GM21390 (cell line): ENCODE measurements at regions not wholly inside any gene's neighbourhood (a gene's known extent, or its start where the extent isn't known, plus 50 kb on each side); places are given as distances from the start of the nearest gene placed in this dataset.
"Not testable (repeated sequence)": the region's sequence is repeated elsewhere in the genome, so short reads cannot be mapped to it uniquely, and the experiment has no call there.

Experiments
- ATAC-seq: cut with Tn5 transposase; IDR thresholded peaks from one replicate; pipeline ENCODE4 v1.9.1; 2021; ENCODE audit not compliant: unreplicated experiment

- ATAC-seq = not testable (repeated sequence)
These were observed 1716.9 kb downstream of the SI start for GRCh38 chr3:163361357-163361878.

- ATAC-seq = no peak
These were observed 1730.4 kb downstream of the SI start for GRCh38 chr3:163347944-163348343.

GRCh38 chr3:163335429-163335828 lies 1742.9 kb downstream of the SI start:
- ATAC-seq = no peak

- no peak for ATAC-seq
These were observed 1749.6 kb downstream of the SI start for GRCh38 chr3:163328680-163329079.

GRCh38 chr3:163327086-163327485 lies 1751.2 kb downstream of the SI start:
- ATAC-seq = no peak

- no peak for ATAC-seq
These were observed 1762.5 kb downstream of the SI start for GRCh38 chr3:163315786-163316185.

- no peak for ATAC-seq
These were observed 1771.9 kb downstream of the SI start for GRCh38 chr3:163306405-163306804.

GRCh38 chr3:163273694-163274093 lies 1777.1 kb downstream of the OTOL1 start:
- no peak for ATAC-seq

GRCh38 chr3:163266731-163267130 lies 1770.1 kb downstream of the OTOL1 start:
- ATAC-seq = no peak

GRCh38 chr3:163261618-163262017 lies 1765.0 kb downstream of the OTOL1 start:
- ATAC-seq = no peak

GRCh38 chr3:163261056-163261455 lies 1764.4 kb downstream of the OTOL1 start:
- no peak for ATAC-seq

GRCh38 chr3:163218336-163218735 lies 1721.7 kb downstream of the OTOL1 start:
- no peak for ATAC-seq

GRCh38 chr3:163213838-163214237 lies 1717.2 kb downstream of the OTOL1 start:
- ATAC-seq = no peak

GRCh38 chr3:163196815-163197374 lies 1700.3 kb downstream of the OTOL1 start:
- no peak for ATAC-seq

- ATAC-seq = no peak
These were observed 1699.6 kb downstream of the OTOL1 start for GRCh38 chr3:163196245-163196644.

GRCh38 chr3:163185721-163186350 lies 1689.2 kb downstream of the OTOL1 start:
- no peak for ATAC-seq

GRCh38 chr3:163175970-163176369 lies 1679.4 kb downstream of the OTOL1 start:
- ATAC-seq = no peak

- ATAC-seq = not testable (repeated sequence)
These were observed 1675.9 kb downstream of the OTOL1 start for GRCh38 chr3:163172513-163172912.

GRCh38 chr3:163166197-163166596 lies 1669.6 kb downstream of the OTOL1 start:
- ATAC-seq = no peak

GRCh38 chr3:163159306-163159705 lies 1662.7 kb downstream of the OTOL1 start:
- no peak for ATAC-seq

- ATAC-seq = no peak
These were observed 1643.0 kb downstream of the OTOL1 start for GRCh38 chr3:163139600-163139999.

GRCh38 chr3:163138258-163138657 lies 1641.7 kb downstream of the OTOL1 start:
- ATAC-seq = no peak

GRCh38 chr3:163132111-163132510 lies 1635.5 kb downstream of the OTOL1 start:
- ATAC-seq = no peak
